ENCODE measurements at regions not wholly inside any gene's neighbourhood (a gene's known extent, or its start where the extent isn't known, plus 50 kb on each side); places are given as distances from the start of the nearest gene placed in this dataset.

DNA sequence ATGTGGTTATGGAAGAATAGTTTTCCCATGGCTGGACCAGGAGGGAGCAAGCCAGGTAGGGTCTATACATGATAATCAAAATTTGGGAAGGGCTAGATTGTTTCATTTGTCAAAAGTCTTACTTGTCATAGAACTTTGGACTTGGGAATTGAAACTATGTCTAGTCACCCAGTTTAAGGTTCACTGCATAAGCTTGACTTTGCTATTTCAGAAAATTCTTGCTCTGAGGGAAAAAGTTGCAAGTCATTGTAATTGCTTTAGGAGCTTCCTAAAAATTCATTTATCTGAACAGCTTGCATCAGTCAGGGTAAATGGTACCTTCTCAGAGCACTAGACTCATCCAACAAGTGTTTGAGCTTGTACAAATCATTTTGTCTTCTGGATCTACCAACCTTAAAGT, 1194.7 kb downstream of the GALC start:
- TF ChIP-seq, protein P1, sequence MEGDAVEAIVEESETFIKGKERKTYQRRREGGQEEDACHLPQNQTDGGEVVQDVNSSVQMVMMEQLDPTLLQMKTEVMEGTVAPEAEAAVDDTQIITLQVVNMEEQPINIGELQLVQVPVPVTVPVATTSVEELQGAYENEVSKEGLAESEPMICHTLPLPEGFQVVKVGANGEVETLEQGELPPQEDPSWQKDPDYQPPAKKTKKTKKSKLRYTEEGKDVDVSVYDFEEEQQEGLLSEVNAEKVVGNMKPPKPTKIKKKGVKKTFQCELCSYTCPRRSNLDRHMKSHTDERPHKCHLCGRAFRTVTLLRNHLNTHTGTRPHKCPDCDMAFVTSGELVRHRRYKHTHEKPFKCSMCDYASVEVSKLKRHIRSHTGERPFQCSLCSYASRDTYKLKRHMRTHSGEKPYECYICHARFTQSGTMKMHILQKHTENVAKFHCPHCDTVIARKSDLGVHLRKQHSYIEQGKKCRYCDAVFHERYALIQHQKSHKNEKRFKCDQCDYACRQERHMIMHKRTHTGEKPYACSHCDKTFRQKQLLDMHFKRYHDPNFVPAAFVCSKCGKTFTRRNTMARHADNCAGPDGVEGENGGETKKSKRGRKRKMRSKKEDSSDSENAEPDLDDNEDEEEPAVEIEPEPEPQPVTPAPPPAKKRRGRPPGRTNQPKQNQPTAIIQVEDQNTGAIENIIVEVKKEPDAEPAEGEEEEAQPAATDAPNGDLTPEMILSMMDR (IDR thresholded peaks at IDR 0.05): no peak
- no peak for TF ChIP-seq POLR2A (IDR thresholded peaks at IDR 0.05)

Data from thyroid gland (tissue), 4 donors.